Peyer's patch (tissue), 4 donors: ENCODE measurements at regions not wholly inside any gene's neighbourhood (a gene's known extent, or its start where the extent isn't known, plus 50 kb on each side); places are given as distances from the start of the nearest gene placed in this dataset.

ENCODE experiments used
- POLR2A ChIP-seq, 2 donors: fragments of 450-650 bp; IDR thresholded peaks; one replicate each; pipeline ENCODE4 v1.5.1; 2017; ENCODE audit warnings: antibody characterized with exemption in 2 of 2, mild to moderate bottlenecking in 2 of 2, moderate library complexity in 2 of 2
- TF ChIP-seq, protein P1 (sequence below), 6 experiments: fragments of 450-650 bp in 4 of 6; fragments of 200-600 bp in 2 of 6; sonication (generic) in 1 of 6; IDR thresholded peaks; one replicate each; pipeline ENCODE4 v1.5.1; 2017 to 2019; ENCODE audit warnings: antibody characterized with exemption in 6 of 6, mild to moderate bottlenecking in 3 of 6, moderate library complexity in 1 of 6

DNA sequence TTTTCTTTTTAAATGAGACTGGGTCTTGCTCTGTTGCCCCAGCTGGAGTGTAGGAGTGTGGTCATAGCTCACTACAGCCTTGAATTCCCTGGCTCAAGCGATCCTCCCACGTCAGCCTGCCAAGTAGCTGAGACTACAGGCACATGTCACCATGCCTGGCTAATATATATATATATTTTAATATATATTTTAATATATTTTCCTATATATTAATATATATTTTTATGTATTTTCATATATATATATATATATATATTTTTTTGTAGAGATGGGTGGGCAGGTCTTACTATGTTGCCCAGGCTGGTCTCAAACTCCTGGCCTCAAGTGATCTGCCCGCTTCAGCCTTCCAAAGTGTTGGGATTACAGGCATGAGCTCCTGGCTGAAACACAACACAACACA is 144.5 kb upstream of the GATA6 start:
- TF ChIP-seq, protein P1, sequence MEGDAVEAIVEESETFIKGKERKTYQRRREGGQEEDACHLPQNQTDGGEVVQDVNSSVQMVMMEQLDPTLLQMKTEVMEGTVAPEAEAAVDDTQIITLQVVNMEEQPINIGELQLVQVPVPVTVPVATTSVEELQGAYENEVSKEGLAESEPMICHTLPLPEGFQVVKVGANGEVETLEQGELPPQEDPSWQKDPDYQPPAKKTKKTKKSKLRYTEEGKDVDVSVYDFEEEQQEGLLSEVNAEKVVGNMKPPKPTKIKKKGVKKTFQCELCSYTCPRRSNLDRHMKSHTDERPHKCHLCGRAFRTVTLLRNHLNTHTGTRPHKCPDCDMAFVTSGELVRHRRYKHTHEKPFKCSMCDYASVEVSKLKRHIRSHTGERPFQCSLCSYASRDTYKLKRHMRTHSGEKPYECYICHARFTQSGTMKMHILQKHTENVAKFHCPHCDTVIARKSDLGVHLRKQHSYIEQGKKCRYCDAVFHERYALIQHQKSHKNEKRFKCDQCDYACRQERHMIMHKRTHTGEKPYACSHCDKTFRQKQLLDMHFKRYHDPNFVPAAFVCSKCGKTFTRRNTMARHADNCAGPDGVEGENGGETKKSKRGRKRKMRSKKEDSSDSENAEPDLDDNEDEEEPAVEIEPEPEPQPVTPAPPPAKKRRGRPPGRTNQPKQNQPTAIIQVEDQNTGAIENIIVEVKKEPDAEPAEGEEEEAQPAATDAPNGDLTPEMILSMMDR (IDR thresholded peaks at IDR 0.05), result no peak
- TF ChIP-seq POLR2A (IDR thresholded peaks at IDR 0.05), result no peak
